ENCODE measurements at regions not wholly inside any gene's neighbourhood (a gene's known extent, or its start where the extent isn't known, plus 50 kb on each side); places are given as distances from the start of the nearest gene placed in this dataset.

DNA sequence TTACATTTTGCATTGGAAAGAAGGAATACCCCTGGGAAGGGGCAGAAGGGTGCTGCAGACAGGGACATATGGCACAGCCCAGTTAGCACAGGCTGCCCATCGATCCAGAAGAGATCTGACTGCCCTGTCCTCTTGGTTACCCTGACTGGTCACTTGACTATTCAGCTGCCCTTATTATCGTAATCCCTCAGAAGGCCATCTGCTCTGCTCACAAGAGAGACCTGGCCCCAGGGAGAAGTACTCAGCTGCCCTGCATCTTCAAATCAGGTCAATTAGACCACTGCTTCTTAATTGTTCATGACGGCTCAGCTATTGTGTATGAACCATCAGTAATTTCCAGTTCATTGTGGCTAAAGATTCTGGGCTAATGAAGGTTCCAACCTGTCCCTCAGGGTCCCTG is 345.0 kb downstream of the TLE1 start:
- no peaks in the 10 kb centered on the region for H3K4me1 ChIP-seq
- H3K9me3 ChIP-seq, result no peaks in the 10 kb centered on the region
- no peak overlapping the region for H3K4me3 ChIP-seq
- DNase-seq, result no peak
- no peaks in the 10 kb centered on the region for H3K27me3 ChIP-seq
- WGBS, 2 donors (ENCODE audit: low coverage in 1 of 2), result 83 to 100% methylated on average over 1 to 3 of the region's 3 CpGs
- no peak overlapping the region for H3K27ac ChIP-seq
- intact Hi-C loops (cut with DNase I; ENCODE audit: low total_unique reads) (no loop called here), in situ Hi-C loops (cut with MboI; ENCODE audit: low pct_ligation_motif_present in 1 of 4, low pct_unique_long_range_greater_than_20kb in 1 of 4, low sequenced_read_pairs in 3 of 4) (no loop called here)
- TF ChIP-seq POLR2AphosphoS5 (IDR thresholded peaks at IDR 0.05), result no peak
- TF ChIP-seq, protein P1, sequence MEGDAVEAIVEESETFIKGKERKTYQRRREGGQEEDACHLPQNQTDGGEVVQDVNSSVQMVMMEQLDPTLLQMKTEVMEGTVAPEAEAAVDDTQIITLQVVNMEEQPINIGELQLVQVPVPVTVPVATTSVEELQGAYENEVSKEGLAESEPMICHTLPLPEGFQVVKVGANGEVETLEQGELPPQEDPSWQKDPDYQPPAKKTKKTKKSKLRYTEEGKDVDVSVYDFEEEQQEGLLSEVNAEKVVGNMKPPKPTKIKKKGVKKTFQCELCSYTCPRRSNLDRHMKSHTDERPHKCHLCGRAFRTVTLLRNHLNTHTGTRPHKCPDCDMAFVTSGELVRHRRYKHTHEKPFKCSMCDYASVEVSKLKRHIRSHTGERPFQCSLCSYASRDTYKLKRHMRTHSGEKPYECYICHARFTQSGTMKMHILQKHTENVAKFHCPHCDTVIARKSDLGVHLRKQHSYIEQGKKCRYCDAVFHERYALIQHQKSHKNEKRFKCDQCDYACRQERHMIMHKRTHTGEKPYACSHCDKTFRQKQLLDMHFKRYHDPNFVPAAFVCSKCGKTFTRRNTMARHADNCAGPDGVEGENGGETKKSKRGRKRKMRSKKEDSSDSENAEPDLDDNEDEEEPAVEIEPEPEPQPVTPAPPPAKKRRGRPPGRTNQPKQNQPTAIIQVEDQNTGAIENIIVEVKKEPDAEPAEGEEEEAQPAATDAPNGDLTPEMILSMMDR (IDR thresholded peaks at IDR 0.05), result no peak
- TF ChIP-seq EP300 (IDR thresholded peaks at IDR 0.05; ENCODE audit: low read depth), result no peak
- no peak for TF ChIP-seq POLR2A (IDR thresholded peaks at IDR 0.05)
- H3K36me3 ChIP-seq, result no peaks in the 10 kb centered on the region

DNA sequence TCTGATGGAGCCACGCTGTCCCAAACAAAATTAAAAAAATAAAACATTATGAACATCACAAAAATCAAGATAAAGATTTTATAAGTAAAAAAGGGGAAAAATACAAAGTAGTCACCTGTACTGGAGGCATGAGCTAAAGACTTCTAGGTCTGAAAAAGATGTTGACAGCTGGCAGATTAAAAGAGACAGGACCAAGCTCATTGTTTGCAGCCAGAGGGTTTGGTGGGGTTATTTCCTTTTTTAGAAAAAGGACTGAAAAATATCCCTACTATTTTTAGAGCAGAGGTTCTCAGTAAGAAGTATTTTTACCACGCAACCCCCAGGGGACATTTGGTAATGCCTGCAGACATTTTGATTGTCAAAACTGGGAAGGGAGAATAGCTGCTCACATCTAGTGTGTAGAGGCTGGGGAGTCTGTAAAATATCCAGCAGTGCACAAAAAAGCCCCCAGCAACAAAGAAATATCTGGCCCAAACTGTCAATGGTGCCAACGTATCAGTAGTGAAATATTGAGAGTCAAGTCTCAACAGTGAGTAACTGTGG is 353.4 kb downstream of the TLE1 start:
- in situ Hi-C loops (cut with MboI; ENCODE audit: low pct_ligation_motif_present in 1 of 4, low pct_unique_long_range_greater_than_20kb in 1 of 4, low sequenced_read_pairs in 3 of 4) (no loop called here), intact Hi-C loops (cut with DNase I; ENCODE audit: low total_unique reads) (no loop called here)
- H3K36me3 ChIP-seq, result no peaks in the 10 kb centered on the region
- TF ChIP-seq POLR2AphosphoS5 (IDR thresholded peaks at IDR 0.05) (no peak), EP300 (IDR thresholded peaks at IDR 0.05; ENCODE audit: low read depth) (no peak), POLR2A (IDR thresholded peaks at IDR 0.05) (no peak)
- WGBS, 2 donors (ENCODE audit: low coverage in 1 of 2), result 68 to 70% methylated on average over 3 of the region's 3 CpGs
- H3K4me3 ChIP-seq, result no peak overlapping the region
- H3K27me3 ChIP-seq, result no peaks in the 10 kb centered on the region
- H3K9me3 ChIP-seq, result peaks cover 3 to 9% of the 10 kb centered on the region in 2 donors
- no peak overlapping the region for H3K27ac ChIP-seq
- DNase-seq, result no peak
- no peaks in the 10 kb centered on the region for H3K4me1 ChIP-seq

DNA sequence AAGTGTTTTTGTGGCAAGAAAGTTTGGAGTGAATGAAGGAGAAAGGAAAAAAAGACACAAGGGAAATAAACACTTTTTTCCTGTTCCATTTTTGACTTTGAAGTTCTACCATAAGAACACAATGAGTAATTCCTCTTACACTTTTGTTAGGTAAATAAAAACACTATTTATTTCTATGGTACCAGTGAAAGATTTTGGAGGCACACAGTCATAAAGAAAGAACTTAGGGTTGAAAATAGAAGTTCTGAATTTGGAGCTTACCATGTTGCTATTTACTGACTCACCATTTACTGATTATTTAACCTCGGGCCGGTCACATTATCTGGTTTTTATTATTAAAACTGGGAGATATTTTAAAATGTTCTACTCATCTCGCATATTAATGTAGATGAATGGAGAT is 367.8 kb downstream of the TLE1 start:
- WGBS, 2 donors (ENCODE audit: low coverage in 1 of 2), result 82 to 94% methylated on average over 3 of the region's 3 CpGs
- in situ Hi-C loops (cut with MboI; ENCODE audit: low pct_ligation_motif_present in 1 of 4, low pct_unique_long_range_greater_than_20kb in 1 of 4, low sequenced_read_pairs in 3 of 4) (no loop called here), intact Hi-C loops (cut with DNase I; ENCODE audit: low total_unique reads) (no loop called here)
- no peak for DNase-seq
- TF ChIP-seq, protein P1 (IDR thresholded peaks at IDR 0.05), result no peak
- TF ChIP-seq POLR2AphosphoS5 (IDR thresholded peaks at IDR 0.05) (no peak), POLR2A (IDR thresholded peaks at IDR 0.05) (no peak), EP300 (IDR thresholded peaks at IDR 0.05; ENCODE audit: low read depth) (no peak)
- no peaks in the 10 kb centered on the region for H3K27me3 ChIP-seq
- no peak overlapping the region for H3K27ac ChIP-seq
- H3K4me1 ChIP-seq, result no peaks in the 10 kb centered on the region
- peaks cover 3 to 7% of the 10 kb centered on the region in 2 donors for H3K9me3 ChIP-seq
- no peaks in the 10 kb centered on the region for H3K36me3 ChIP-seq
- no peak overlapping the region for H3K4me3 ChIP-seq

DNA sequence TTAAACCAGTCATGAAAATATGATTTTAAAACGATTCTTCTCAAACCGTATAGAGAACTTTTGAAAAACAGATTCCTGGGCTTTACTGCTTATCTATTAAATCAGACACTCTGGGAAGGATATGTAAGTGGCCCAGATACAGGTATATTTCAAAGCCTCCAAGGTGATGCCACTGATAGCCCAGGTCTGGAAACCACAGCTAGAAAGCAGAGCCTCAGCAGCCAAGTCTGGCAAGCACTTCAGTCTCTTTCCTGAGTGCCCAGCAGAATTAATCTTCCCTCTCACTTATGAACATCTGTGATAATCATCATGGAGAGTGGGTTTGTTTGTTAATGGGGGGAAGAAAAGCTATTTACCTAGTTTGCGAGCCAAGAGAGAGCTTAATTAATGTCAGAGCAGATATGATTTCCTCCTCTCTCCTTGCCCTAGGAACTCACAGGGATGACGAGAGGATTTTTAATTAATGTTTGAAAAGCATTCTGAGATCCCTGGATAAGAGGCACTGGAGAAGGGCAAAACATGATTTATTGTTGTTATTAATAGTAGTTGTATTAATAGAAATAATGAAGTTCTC is 368.4 kb downstream of the TLE1 start:
- H3K4me3 ChIP-seq, result no peak overlapping the region
- H3K4me1 ChIP-seq, result no peaks in the 10 kb centered on the region
- H3K27me3 ChIP-seq, result no peaks in the 10 kb centered on the region
- intact Hi-C loops (cut with DNase I; ENCODE audit: low total_unique reads) (no loop called here), in situ Hi-C loops (cut with MboI; ENCODE audit: low pct_ligation_motif_present in 1 of 4, low pct_unique_long_range_greater_than_20kb in 1 of 4, low sequenced_read_pairs in 3 of 4) (no loop called here)
- no peak for DNase-seq
- H3K27ac ChIP-seq, result no peak overlapping the region
- no peak for TF ChIP-seq POLR2AphosphoS5 (IDR thresholded peaks at IDR 0.05)
- no peak for TF ChIP-seq EP300 (IDR thresholded peaks at IDR 0.05; ENCODE audit: low read depth)
- no peak for TF ChIP-seq POLR2A (IDR thresholded peaks at IDR 0.05)
- TF ChIP-seq, protein P1 (IDR thresholded peaks at IDR 0.05), result no peak
- peaks cover 3 to 7% of the 10 kb centered on the region in 2 donors for H3K9me3 ChIP-seq
- 80 to 86% methylated on average over 4 of the region's 4 CpGs for WGBS, 2 donors (ENCODE audit: low coverage in 1 of 2)
- H3K36me3 ChIP-seq, result no peaks in the 10 kb centered on the region

DNA sequence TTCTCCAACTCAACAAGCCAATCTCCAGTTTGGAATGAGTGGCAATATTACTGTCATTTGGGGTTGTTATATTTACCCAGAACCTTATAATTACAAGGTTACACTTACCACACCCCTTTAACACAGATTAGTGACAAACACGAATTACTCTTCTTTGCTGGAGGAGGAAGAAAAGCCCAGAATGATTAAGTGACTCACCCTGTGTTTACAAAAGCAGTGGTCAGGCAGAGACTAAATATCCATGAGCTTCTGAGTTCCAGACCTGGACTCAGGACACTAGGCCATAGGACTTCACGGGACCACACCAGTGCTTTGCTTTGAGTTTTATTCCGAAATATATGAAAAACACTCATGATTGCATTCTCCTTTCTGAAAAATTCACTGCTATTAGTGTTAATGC is 370.8 kb downstream of the TLE1 start:
- no peak for DNase-seq
- in situ Hi-C loops (cut with MboI; ENCODE audit: low pct_ligation_motif_present in 1 of 4, low pct_unique_long_range_greater_than_20kb in 1 of 4, low sequenced_read_pairs in 3 of 4), result no loop called here
- no peak for TF ChIP-seq POLR2A (IDR thresholded peaks at IDR 0.05)
- TF ChIP-seq EP300 (IDR thresholded peaks at IDR 0.05; ENCODE audit: low read depth), result no peak
- TF ChIP-seq POLR2AphosphoS5 (IDR thresholded peaks at IDR 0.05), result no peak
- TF ChIP-seq, protein P1 (IDR thresholded peaks at IDR 0.05), result no peak
- Histone ChIP-seq H3K27me3 (no peaks in the 10 kb centered on the region), H3K9me3 (peaks cover 2% of the 10 kb centered on the region in 2 donors), H3K4me1 (no peaks in the 10 kb centered on the region), H3K27ac (no peak overlapping the region), H3K36me3 (no peaks in the 10 kb centered on the region), H3K4me3 (no peak overlapping the region)
- 65 to 83% methylated on average over 3 of the region's 3 CpGs for WGBS, 2 donors (ENCODE audit: low coverage in 1 of 2)
- intact Hi-C loops (cut with DNase I; ENCODE audit: low total_unique reads), result no loop called here

Measured in transverse colon (tissue), 4 donors.